Neural progenitor cell (in vitro differentiated cells): ENCODE measurements at regions not wholly inside any gene's neighbourhood (a gene's known extent, or its start where the extent isn't known, plus 50 kb on each side); places are given as distances from the start of the nearest gene placed in this dataset.
A peak's percentile ranks its signal among the peaks of the same experiment; 100 is the strongest.

ENCODE experiments used
- DNase-seq: peaks from one replicate; pipeline ENCODE4 v3.0.0-alpha.2; 2016; ENCODE audit warnings: low spot score
- H2AFZ ChIP-seq: fragments of 200-600 bp; sonication (generic); replicated peaks from 2 replicates; pipeline ENCODE4 v1.6.1; 2016; ENCODE audit warnings: antibody characterized with exemption
- H3F3A ChIP-seq: fragments of 200-600 bp; sonication (generic); 2 replicates; pipeline ENCODE4 v1.6.1; 2016; ENCODE audit warnings: antibody characterized with exemption, low read depth
- H3K27ac ChIP-seq: fragments of 200-600 bp; sonication (generic); 2 replicates; pipeline ENCODE4 v1.5.1; 2016; ENCODE audit warnings: mild to moderate bottlenecking
- H3K27me3 ChIP-seq: fragments of 200-600 bp; sonication (generic); 2 replicates; pipeline ENCODE4 v1.6.1; 2016; ENCODE audit warnings: mild to moderate bottlenecking, moderate library complexity
- H3K36me3 ChIP-seq: fragments of 200-600 bp; sonication (generic); 2 replicates; pipeline ENCODE4 v1.5.1; 2016
- H3K4me1 ChIP-seq: fragments of 200-600 bp; sonication (generic); 2 replicates; pipeline ENCODE4 v1.6.1; 2016; ENCODE audit warnings: mixed run types
- H3K4me2 ChIP-seq: fragments of 200-600 bp; sonication (generic); 2 replicates; pipeline ENCODE4 v1.6.1; 2016
- H3K4me3 ChIP-seq: fragments of 200-600 bp; sonication (generic); 2 replicates; pipeline ENCODE4 v1.5.1; 2016
- H3K79me2 ChIP-seq: fragments of 200-600 bp; sonication (generic); 2 replicates; pipeline ENCODE4 v1.6.1; 2016; ENCODE audit warnings: low read depth
- H3K9ac ChIP-seq: fragments of 200-600 bp; sonication (generic); 2 replicates; pipeline ENCODE4 v1.6.1; 2016
- H3K9me3 ChIP-seq: fragments of 200-600 bp; sonication (generic); 2 replicates; pipeline ENCODE4 v1.5.1; 2016; ENCODE audit warnings: low read depth
- H4K20me1 ChIP-seq: fragments of 200-600 bp; sonication (generic); 2 replicates; pipeline ENCODE4 v1.6.1; 2016; ENCODE audit warnings: low read depth
- H3K27ac Mint-ChIP-seq: 3 replicates; pipeline ENCODE4 v1.8.0; 2021; ENCODE audit warnings: mixed read lengths
- H3K27me3 Mint-ChIP-seq: 2 replicates; pipeline ENCODE4 v1.8.0; 2022; ENCODE audit warnings: low read depth, mild to moderate bottlenecking, inconsistent platforms, moderate library complexity, mixed read lengths; ENCODE audit not compliant: insufficient read depth
- H3K36me3 Mint-ChIP-seq: 3 replicates; pipeline ENCODE4 v1.8.0; 2021; ENCODE audit warnings: mixed read lengths
- H3K4me1 Mint-ChIP-seq: 3 replicates; pipeline ENCODE4 v1.8.0; 2021; ENCODE audit warnings: mixed read lengths
- H3K4me3 Mint-ChIP-seq: 3 replicates; pipeline ENCODE4 v1.8.0; 2021; ENCODE audit warnings: mild to moderate bottlenecking, moderate library complexity, mixed read lengths
- H3K9me3 Mint-ChIP-seq: 3 replicates; pipeline ENCODE4 v1.8.0; 2020; ENCODE audit warnings: mixed read lengths
- CTCF ChIP-seq: fragments of 200-600 bp; sonication (generic); IDR thresholded peaks from 2 replicates; pipeline ENCODE4 v1.5.1; 2017; ENCODE audit warnings: antibody characterized with exemption, mild to moderate bottlenecking
- EZH2 ChIP-seq: fragments of 200-600 bp; sonication (generic); IDR thresholded peaks from 2 replicates; pipeline ENCODE4 v1.6.1; 2017; ENCODE audit warnings: antibody characterized with exemption, mild to moderate bottlenecking, moderate library complexity
- EZH2phosphoT487 ChIP-seq: fragments of 200-600 bp; sonication (generic); IDR thresholded peaks from 2 replicates; pipeline ENCODE4 v1.6.1; 2017; ENCODE audit warnings: antibody characterized with exemption

GRCh38 chr5:96258692-96259091 is 174.4 kb downstream of the PCSK1 start:
- Histone ChIP-seq H3K79me2 (no peaks in the 10 kb centered on the region), H3F3A (no peaks in the 10 kb centered on the region), H3K9me3 (no peaks in the 10 kb centered on the region), H3K9ac (no peak overlapping the region), H2AFZ (no peak overlapping the region), H3K4me2 (no peak overlapping the region), H4K20me1 (no peaks in the 10 kb centered on the region), H3K27me3 (no peaks in the 10 kb centered on the region), H3K36me3 (no peaks in the 10 kb centered on the region), H3K4me3 (no peak overlapping the region), H3K4me1 (peaks cover 8% of the 10 kb centered on the region), H3K27ac (no peak overlapping the region)
- Mint-ChIP-seq H3K27ac (no peak overlapping the region), H3K36me3 (no peaks in the 10 kb centered on the region), H3K4me1 (peaks cover 3% of the 10 kb centered on the region), H3K9me3 (no peaks in the 10 kb centered on the region), H3K4me3 (no peak overlapping the region), H3K27me3 (no peaks in the 10 kb centered on the region)
- no peak for DNase-seq
- TF ChIP-seq CTCF (no peak), EZH2phosphoT487 (no peak), EZH2 (no peak)

GRCh38 chr5:96257904-96258303 is 175.1 kb downstream of the PCSK1 start:
- no peaks in the 10 kb centered on the region for H3K27me3 Mint-ChIP-seq
- H3K9ac ChIP-seq = no peak overlapping the region
- no peaks in the 10 kb centered on the region for H3F3A ChIP-seq
- no peak overlapping the region for H3K4me3 ChIP-seq
- no peaks in the 10 kb centered on the region for H3K9me3 ChIP-seq
- no peak overlapping the region for H3K27ac ChIP-seq
- H3K9me3 Mint-ChIP-seq = no peaks in the 10 kb centered on the region
- H3K79me2 ChIP-seq = no peaks in the 10 kb centered on the region
- no peak for DNase-seq
- peaks cover 3% of the 10 kb centered on the region for H3K4me1 Mint-ChIP-seq
- H3K36me3 ChIP-seq = no peaks in the 10 kb centered on the region
- no peak overlapping the region for H3K4me2 ChIP-seq
- H3K27ac Mint-ChIP-seq = no peak overlapping the region
- no peak overlapping the region for H2AFZ ChIP-seq
- no peak overlapping the region for H3K4me3 Mint-ChIP-seq
- H4K20me1 ChIP-seq = no peaks in the 10 kb centered on the region
- no peaks in the 10 kb centered on the region for H3K27me3 ChIP-seq
- no peaks in the 10 kb centered on the region for H3K36me3 Mint-ChIP-seq
- H3K4me1 ChIP-seq = peaks cover 8% of the 10 kb centered on the region
- no peak for TF ChIP-seq EZH2phosphoT487
- no peak for TF ChIP-seq EZH2
- no peak for TF ChIP-seq CTCF

- peak; percentile 39 for DNase-seq
- H3K79me2 ChIP-seq = no peaks in the 10 kb centered on the region
- Mint-ChIP-seq H3K36me3 (no peaks in the 10 kb centered on the region), H3K27ac (no peak overlapping the region), H3K9me3 (no peaks in the 10 kb centered on the region), H3K4me3 (no peak overlapping the region), H3K4me1 (peaks cover 3% of the 10 kb centered on the region), H3K27me3 (no peaks in the 10 kb centered on the region)
- no peaks in the 10 kb centered on the region for H4K20me1 ChIP-seq
- peaks cover 8% of the 10 kb centered on the region for H3K4me1 ChIP-seq
- TF ChIP-seq EZH2 (no peak), CTCF (no peak), EZH2phosphoT487 (no peak)
- H3K9ac ChIP-seq = no peak overlapping the region
- H3K4me3 ChIP-seq = no peak overlapping the region
- peak overlapping the region; percentile 59 for H2AFZ ChIP-seq
- no peak overlapping the region for H3K4me2 ChIP-seq
- no peaks in the 10 kb centered on the region for H3K36me3 ChIP-seq
- no peak overlapping the region for H3K27ac ChIP-seq
- H3K9me3 ChIP-seq = no peaks in the 10 kb centered on the region
- H3K27me3 ChIP-seq = no peaks in the 10 kb centered on the region
- H3F3A ChIP-seq = no peaks in the 10 kb centered on the region
Observed at GRCh38 chr5:96256795-96257470, 176.1 kb downstream of the PCSK1 start.
